ENCODE measurements at regions not wholly inside any gene's neighbourhood (a gene's known extent, or its start where the extent isn't known, plus 50 kb on each side); places are given as distances from the start of the nearest gene placed in this dataset.

DNA sequence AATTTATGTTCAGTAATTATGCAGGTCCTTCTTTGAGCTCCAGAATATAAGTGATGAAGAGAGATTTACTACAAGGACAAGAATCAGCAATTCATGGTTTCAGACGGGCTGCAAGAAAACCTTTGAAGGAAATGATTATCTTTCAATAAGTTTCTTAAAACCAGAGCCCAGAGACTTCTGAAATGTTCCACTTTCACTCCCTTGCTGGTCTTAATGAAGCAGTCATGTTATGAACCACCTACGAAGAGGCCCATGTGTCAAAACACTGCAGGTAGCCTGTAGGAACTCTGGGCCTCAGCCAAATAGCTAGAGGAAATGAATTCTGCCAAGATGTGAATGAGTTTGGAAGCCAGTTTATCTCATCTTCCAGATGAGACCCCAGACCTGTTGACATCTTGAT lies 505.9 kb upstream of the MEF2C start:
- H2BK5ac ChIP-seq (ENCODE audit: low read depth, low read length): no peak overlapping the region
- no peak overlapping the region for H3K4me2 ChIP-seq (ENCODE audit: insufficient read depth in 1 of 2, low read depth in 2 of 2, low read length in 2 of 2)
- ChIA-PET POLR2A (ENCODE audit: partially characterized antibody) (no interaction called here), CTCF (ENCODE audit: partially characterized antibody) (interaction anchor here (1.2 kb wide), 1 partner anchor 11 kb away, joined by 3 read pairs; no protein-coding TSS in a partner anchor)
- FAIRE-seq (no peak), DNase-seq (ENCODE audit: low read depth in 1 of 2, low spot score in 2 of 2) (no peak)
- H3K4me1 ChIP-seq (replicated peaks in 1 of 4; ENCODE audit: control insufficient read depth in 3 of 4, insufficient read depth in 4 of 4, low read length in 3 of 4): no peaks in the 10 kb centered on the region; a peak in 1 of 7 replicates
- H4K5ac ChIP-seq (ENCODE audit: insufficient read length, low read depth, low read length): no peak overlapping the region
- no peak overlapping the region for H2BK20ac ChIP-seq (ENCODE audit: low read length)
- H3K4ac ChIP-seq (replicated peaks; ENCODE audit: insufficient read length, low read depth, low read length): no peak overlapping the region
- H2AFZ ChIP-seq (ENCODE audit: low read length): no peak overlapping the region
- no peaks in the 10 kb centered on the region for H3K23me2 ChIP-seq (ENCODE audit: low read depth, low read length)
- H2BK120ac ChIP-seq (replicated peaks; ENCODE audit: low read depth, low read length): no peak overlapping the region
- H3K27me3 ChIP-seq (replicated peaks in 1 of 4; ENCODE audit: control insufficient read depth in 3 of 4, extremely low read depth in 1 of 4, insufficient read depth in 3 of 4, low read length in 3 of 4): no peaks in the 10 kb centered on the region
- TF ChIP-seq SP1 (IDR thresholded peaks at IDR 0.05; ENCODE audit: low read depth, low read length): no peak
- TF ChIP-seq GABPA (IDR thresholded peaks at IDR 0.05; ENCODE audit: borderline replicate concordance, insufficient read depth, low read length): no peak
- TF ChIP-seq CHD2 (IDR thresholded peaks at IDR 0.05; ENCODE audit: low read length): no peak
- TF ChIP-seq EGR1 (IDR thresholded peaks at IDR 0.05; ENCODE audit: borderline replicate concordance, low read depth, low read length): no peak
- no peak for TF ChIP-seq KDM5A (IDR thresholded peaks at IDR 0.05; ENCODE audit: low read length)
- TF ChIP-seq RBBP5 (IDR thresholded peaks at IDR 0.05; ENCODE audit: borderline replicate concordance, low read depth, low read length): no peak
- TF ChIP-seq ZNF274 (IDR thresholded peaks at IDR 0.05; ENCODE audit: borderline replicate concordance, extremely low read depth, low read length): no peak
- no peak for TF ChIP-seq JUN (IDR thresholded peaks at IDR 0.05; ENCODE audit: low read depth, low read length)
- no peak for TF ChIP-seq CBX8 (IDR thresholded peaks at IDR 0.05; ENCODE audit: borderline replicate concordance, low read depth, low read length)
- TF ChIP-seq EZH2 (IDR thresholded peaks at IDR 0.05; ENCODE audit: low read depth, low read length, severe bottlenecking): no peak
- TF ChIP-seq YY1 (IDR thresholded peaks at IDR 0.05; ENCODE audit: low read depth, low read length): no peak
- TF ChIP-seq CBX5 (IDR thresholded peaks at IDR 0.05; ENCODE audit: low read depth, low read length): no peak
- no peaks in the 10 kb centered on the region for H4K20me1 ChIP-seq (replicated peaks in 1 of 2; ENCODE audit: control insufficient read depth in 1 of 2, insufficient read depth in 2 of 2, low read length in 2 of 2)
- no peak overlapping the region for H4K91ac ChIP-seq (replicated peaks; ENCODE audit: insufficient read length, low read length)
- H3K79me1 ChIP-seq (ENCODE audit: low read depth, low read length): no peaks in the 10 kb centered on the region
- no peaks in the 10 kb centered on the region for H3K36me3 ChIP-seq (ENCODE audit: control insufficient read depth in 2 of 4, insufficient read depth in 4 of 4, low read length in 3 of 4)
- no peak overlapping the region for H3K23ac ChIP-seq (ENCODE audit: insufficient read length)
- no peak overlapping the region for H3K4me3 ChIP-seq (ENCODE audit: extremely low read depth in 1 of 4, insufficient read depth in 2 of 4, low read depth in 3 of 4, low read length in 4 of 4)
- no peaks in the 10 kb centered on the region for H3K9me3 ChIP-seq (ENCODE audit: insufficient read depth in 2 of 2, low read depth in 1 of 2, low read length in 1 of 2)
- H3K14ac ChIP-seq (ENCODE audit: insufficient read length): no peak overlapping the region
- H2BK12ac ChIP-seq (ENCODE audit: low read depth, low read length): no peak overlapping the region
- H3K79me2 ChIP-seq (ENCODE audit: control insufficient read depth in 1 of 2, insufficient read depth in 2 of 2, low read length in 2 of 2): no peaks in the 10 kb centered on the region
- no peak overlapping the region for H2BK15ac ChIP-seq (ENCODE audit: low read length)
- no peak overlapping the region for H4K8ac ChIP-seq (ENCODE audit: extremely low read depth, insufficient read depth, low read length)
- H3K27ac ChIP-seq (ENCODE audit: low read depth, low read length): no peak overlapping the region
- no peak overlapping the region for H3K9ac ChIP-seq (replicated peaks in 1 of 4; ENCODE audit: extremely low read depth in 1 of 4, low read depth in 3 of 4, low read length in 3 of 4)
- no peak overlapping the region for H3K56ac ChIP-seq (replicated peaks; ENCODE audit: insufficient read length, low read depth, low read length)
- 97% methylated on average over 2 of the region's 2 CpGs; no CpG with 5 or more reads in 1 of the 2 experiments for WGBS, 2 experiments (ENCODE audit: extremely low coverage in 1 of 2, insufficient coverage in 1 of 2, insufficient read length in 1 of 2, insufficient replicate concordance in 2 of 2, low coverage in 1 of 2, low lambda C conversion rate in 2 of 2, missing lambda C conversion rate in 1 of 2)
- H3K18ac ChIP-seq (ENCODE audit: extremely low read depth, low read length): no peak overlapping the region
- H2AK5ac ChIP-seq (ENCODE audit: low read depth, low read length): no peak overlapping the region
